H1 (cell line): ENCODE measurements at regions not wholly inside any gene's neighbourhood (a gene's known extent, or its start where the extent isn't known, plus 50 kb on each side); places are given as distances from the start of the nearest gene placed in this dataset.

Experiments
- CTCF ChIP-seq, 3 experiments: IDR thresholded peaks; 1 replicate in 2 of 3; 2 replicates in 1 of 3; pipeline versions ENCODE4 v1.5.1 to v1.6.1; 2011; ENCODE audit warnings: low read length in 3 of 3, mild to moderate bottlenecking in 3 of 3, inconsistent platforms in 2 of 3, low read depth in 1 of 3, moderate library complexity in 1 of 3; ENCODE audit not compliant: insufficient read depth in 1 of 3; ENCODE audit errors: control extremely low read depth in 1 of 3
- TF ChIP-seq, protein P1 (sequence below): IDR thresholded peaks from 2 replicates; pipeline ENCODE4 v1.6.1; 2012; ENCODE audit warnings: inconsistent platforms

GRCh38 chr16:86317813-86318650 is 192.3 kb upstream of the FOXF1 start (continued):
- TF ChIP-seq, protein P1, sequence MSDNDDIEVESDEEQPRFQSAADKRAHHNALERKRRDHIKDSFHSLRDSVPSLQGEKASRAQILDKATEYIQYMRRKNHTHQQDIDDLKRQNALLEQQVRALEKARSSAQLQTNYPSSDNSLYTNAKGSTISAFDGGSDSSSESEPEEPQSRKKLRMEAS = no peak
- TF ChIP-seq CTCF (IDR thresholded peaks at IDR 0.05; ENCODE audit: control extremely low read depth in 1 of 3, insufficient read depth in 1 of 3, low read depth in 1 of 3, low read length in 3 of 3) = no peak
